ENCODE measurements at regions not wholly inside any gene's neighbourhood (a gene's known extent, or its start where the extent isn't known, plus 50 kb on each side); places are given as distances from the start of the nearest gene placed in this dataset.
A peak's percentile ranks its signal among the peaks of the same experiment; 100 is the strongest.

DNA sequence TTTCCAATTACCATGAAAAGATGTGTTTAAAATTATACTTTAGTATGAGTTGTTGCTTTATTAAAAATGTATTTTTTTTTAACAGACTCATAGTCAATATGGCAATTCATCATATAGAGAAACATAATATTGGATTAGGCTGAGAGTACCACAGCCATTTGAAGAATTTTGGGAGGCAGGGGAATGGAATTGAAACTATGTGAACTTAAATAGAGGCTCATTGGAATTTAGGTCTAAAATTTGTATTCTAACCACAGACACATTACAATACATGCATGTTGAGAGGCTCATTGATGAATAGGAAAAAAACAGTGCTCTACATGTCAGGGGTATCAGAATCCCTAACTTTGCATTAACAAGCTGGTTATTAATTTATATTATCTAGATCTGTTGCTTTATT lies 269.6 kb downstream of the DKK2 start:
- no peak for DNase-seq

DNA sequence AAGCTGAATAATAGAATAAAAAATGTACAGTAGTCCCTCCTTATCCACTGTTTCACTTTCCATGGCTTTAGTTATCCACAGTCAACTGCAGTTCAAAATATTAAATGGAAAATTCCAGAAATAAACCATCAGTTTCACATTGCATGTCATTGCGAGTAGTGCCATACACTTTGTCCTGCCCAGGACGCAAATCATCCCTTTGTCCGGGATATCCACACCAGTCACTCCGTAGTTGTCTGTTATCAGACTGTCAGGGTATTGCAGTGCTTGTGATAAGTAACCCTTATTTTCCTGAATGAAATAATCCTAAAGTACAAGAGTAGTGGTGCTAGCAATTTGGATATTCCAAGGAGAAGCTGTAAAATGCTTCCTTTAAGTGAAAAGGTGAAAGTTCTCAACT lies 271.3 kb downstream of the DKK2 start:
- DNase-seq = no peak

DNA sequence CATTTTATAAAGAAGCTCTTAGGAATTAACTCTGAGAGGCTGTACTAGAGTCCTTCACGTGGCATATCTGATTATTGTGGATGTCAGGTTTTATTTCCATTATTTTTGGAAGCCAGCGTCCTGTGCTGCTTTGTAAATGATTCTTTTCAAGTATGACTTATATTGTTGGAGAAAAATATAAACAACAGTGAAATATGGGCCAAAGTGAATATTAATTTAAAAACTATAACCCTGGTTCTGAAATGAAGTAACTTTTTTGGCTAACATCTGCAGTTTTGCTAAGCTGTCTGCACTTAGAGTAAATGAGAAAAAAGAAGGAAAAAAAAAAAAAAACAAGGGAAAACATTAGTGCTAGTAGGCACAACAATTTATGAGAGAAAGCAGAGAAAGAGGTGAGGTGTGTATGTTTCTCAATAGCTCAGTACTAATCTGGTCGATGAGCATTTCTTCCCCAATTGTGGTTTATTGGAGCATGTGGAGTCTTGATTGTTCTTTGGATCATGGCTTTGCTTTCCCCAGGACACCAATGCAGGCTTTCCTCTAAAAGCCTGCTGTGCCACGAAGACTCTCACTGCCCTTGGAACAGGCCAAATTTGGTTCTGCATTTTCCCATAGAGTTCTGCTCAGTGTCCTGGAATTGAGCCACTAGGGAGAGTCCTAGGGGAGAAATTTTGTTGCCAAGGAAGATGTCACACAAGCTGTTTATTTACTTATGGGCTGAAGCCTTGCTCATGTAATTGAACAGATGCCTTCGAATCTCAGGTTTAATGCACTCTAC lies 273.3 kb downstream of the DKK2 start:
- DNase-seq = no peak

DNA sequence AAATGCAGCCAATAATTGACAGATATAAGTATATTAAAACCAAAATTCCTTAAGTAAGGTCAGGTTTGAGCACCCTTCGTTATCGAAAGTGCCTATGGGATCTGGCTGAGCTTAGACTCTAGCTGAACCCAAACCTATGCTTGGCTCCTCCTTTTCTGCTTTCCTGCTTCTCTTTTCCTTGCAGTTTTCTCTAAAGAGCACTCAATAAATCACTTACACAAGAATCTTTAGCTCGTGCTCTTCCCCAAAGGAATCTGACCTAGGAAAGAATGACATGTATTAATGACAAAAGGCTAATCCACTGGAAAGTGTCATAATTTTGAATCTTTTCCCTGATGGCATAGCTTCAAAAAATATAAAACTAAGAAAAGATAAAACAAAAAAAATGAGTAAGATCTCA lies 282.7 kb downstream of the DKK2 start:
- no peak for DNase-seq

DNA sequence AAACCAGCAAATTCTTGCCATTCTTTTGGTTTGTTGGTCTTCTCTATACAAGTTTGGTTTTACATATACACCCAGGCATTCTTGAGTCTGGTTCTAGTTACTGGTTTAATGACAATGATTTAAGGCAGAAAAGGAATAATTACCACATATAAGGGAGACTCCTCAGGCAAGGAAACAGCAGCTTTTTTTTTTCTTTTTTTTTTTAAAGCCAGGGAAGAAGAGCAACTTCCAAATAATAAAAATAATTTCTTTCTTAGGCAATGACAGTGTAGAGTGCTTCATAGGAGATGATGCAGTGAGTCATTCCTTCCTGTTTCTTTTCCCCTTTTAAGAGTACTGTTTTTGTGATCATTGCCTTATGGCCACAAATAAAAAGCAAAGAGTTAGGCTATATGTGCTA lies 289.7 kb downstream of the DKK2 start:
- no peak for DNase-seq

DNA sequence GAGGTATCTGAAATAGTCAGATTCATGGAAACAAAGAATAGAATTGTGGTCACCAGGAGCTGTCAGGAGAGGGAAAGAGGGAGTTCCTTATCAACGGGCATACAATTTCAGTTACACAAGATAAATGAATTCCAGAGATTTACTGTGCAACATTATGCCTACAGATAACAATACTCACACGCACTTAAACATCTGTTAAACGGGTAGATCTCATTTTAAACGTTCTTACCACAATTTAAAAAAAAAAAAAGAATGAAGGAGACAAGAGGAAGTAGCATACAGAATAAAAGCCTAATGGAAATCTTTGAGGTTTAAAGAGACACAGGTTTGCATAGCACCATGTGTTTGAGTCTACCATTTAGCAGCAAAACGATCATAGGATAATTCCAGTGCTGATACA lies 298.0 kb downstream of the DKK2 start:
- no peak for DNase-seq

DNA sequence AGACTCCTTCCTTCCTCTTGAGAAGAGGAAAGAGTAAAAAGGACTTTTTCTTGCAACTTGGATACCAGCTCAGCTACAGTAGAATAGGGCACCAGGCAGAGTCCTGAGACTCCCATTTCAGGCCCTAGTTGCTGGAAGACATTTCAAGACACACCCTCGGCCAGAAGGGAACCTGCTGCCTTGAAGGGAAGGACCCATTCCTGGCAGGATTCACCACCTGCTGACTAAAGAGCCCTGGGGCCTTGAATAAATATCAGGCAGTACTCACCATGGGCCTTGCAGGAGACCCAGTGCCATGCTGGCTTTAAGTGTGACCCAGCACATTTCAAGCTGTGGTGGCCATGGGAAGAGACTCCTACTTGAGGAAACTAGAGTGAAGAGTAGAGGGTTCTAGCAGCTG lies 317.6 kb downstream of the DKK2 start:
- DNase-seq = no peak

DNA sequence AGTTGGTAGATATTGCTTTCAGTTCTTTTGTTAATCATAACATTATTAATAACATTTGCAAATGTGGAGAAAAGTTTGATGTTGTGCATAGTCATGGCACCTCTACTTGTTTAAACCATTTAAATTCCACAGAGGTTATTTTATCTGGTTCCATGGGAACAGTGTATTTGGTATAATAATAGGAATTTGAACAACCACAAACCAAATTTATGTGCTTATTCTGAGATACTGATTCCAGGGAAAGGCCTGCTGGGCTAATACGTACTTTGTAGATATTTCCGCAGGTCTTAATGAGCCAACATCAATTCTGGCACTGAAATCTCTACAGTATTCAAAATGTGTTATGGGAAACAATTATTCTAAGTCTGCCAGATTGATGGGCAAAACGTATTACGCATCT lies 319.0 kb downstream of the DKK2 start:
- no peak for DNase-seq

DNA sequence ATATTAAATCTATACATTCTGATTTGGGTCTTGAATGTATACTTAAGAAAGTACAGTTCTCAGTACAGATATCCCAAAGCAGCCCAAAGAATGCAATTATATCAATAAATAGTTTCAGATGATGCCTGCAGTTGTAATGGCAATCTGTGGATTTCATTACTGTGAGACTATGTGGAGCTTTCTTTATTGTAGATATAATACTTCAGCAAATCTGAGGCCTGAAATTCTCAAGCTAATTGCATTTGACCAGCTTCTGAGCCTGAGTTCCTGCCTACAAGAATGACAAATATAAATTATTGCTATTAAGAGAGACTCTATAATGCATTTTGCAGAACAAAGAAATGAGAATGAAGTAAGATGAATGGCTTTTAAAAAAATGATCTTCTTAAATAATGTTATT lies 320.3 kb downstream of the DKK2 start:
- no peak for DNase-seq

DNA sequence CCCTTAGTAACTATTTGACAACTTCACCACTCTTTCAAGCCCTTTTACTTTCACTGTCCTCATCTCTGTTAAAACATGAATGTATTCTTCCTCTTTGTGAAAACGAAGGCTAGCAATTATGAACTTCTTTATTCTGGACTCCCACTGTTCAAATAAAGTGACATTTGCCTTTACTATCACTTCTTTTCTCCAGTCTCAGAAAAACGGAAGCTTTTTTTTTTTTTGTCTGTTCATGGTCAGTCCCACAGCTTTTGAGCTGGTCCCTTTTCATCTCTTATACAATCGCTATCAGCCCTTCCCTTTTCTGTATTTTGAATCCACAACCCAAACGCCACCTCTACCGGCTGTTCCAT lies 327.7 kb downstream of the DKK2 start:
- no peak for DNase-seq

DNA sequence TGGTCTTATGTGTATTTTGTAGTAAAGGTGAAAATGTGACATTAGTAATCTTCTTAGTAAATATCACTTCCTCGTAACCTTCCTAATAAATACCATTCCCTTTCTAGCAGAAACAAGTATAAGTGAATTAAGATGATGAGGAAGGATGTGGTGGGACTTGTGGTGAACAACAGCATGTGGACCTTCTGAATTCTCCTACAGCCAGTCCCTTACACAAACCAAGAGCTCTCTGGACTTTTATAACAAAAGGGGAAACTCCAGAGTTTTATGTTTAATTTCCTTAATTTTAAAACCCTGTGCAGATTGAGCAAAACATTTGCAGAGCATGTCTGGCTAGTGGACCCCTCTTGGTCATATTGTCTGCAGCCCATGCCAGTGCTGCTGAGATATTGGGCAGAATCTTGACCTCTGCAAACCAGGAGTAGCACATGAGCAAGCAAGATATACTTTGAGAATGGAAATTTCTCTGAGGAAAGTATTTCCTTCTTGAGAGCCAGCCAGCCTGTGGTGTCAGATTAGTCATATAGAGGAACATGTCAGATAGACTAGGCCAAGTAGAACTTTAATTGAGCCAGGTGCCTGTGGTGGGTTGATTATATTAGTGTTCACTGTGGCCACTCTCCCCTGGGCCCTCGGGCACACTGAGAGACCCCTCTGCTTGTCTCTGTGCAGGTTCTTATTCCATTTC lies 328.2 kb downstream of the DKK2 start:
- DNase-seq = no peak

DNA sequence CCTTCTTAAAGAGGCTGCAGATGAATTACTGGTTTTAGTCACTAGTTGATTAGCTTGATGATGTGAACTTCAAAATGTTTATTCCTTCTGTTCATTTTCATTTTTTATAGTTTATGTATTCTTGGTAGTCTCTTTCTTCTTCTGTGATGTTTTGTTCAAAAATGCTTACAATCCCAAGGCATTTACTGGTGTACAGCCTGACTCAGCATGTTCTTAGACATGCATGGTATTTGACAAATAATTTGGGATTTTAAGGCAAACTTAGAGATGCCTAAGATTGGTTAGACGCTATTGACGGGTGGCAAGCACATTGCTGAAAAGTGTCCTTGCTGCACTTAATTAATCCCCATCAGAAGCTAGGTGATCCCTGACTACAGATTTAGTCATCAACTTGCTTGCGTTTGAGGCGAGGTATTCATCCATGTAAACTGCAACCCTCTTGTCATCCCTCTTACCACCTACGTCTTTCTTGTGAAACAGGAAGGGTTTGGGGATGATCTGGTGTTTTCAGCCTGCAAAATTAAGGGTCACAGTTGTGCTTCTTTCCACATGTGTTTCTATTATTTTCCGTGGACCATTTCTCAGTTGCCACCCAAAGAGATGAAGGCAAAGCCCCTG lies 331.8 kb downstream of the DKK2 start:
- DNase-seq = no peak

DNA sequence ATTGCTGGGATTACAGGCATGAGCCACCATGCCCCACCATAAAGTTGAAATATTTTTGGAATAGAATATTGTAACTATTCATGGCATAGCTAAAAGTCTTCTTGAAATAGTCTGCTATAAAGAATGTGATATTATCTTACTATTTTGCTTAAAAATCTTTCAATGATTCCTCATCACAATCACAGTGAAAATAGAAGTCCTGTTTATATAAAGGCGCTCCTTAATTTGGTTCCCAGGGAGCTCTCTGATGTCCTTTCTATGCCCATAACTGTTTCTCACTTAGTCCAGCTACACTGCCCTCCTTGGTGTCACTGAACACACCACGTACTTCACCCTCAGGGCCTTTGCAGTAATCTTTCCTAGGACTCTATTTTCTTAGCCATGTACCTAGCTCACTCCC lies 331.7 kb upstream of the GIMD1 start:
- DNase-seq = no peak

DNA sequence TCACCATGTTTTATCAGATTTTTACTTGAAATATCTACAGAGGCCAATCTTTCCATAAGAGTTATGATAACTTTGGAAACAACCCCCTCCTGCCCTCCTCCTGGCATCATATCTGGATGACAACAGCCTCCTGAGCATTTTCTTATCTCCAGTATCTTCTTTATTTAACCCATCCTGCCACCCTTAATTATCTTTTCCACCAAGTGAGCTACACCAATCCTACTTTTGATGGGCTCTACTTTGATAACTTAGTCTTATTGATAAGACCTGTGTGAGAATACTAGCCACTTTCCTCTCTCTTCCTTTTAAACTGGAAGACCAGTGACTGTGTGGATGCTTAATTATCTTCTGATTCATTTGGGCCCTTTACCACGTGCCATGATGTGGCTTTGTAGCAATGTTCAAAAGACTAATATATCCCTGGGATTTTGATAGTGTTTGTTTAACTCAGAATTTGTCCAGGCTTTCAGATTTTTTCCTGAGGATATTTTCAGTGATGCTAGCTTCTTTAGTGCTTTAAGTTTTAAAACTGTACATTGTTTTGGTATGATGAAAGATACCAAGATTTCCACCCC lies 330.1 kb upstream of the GIMD1 start:
- no peak for DNase-seq

DNA sequence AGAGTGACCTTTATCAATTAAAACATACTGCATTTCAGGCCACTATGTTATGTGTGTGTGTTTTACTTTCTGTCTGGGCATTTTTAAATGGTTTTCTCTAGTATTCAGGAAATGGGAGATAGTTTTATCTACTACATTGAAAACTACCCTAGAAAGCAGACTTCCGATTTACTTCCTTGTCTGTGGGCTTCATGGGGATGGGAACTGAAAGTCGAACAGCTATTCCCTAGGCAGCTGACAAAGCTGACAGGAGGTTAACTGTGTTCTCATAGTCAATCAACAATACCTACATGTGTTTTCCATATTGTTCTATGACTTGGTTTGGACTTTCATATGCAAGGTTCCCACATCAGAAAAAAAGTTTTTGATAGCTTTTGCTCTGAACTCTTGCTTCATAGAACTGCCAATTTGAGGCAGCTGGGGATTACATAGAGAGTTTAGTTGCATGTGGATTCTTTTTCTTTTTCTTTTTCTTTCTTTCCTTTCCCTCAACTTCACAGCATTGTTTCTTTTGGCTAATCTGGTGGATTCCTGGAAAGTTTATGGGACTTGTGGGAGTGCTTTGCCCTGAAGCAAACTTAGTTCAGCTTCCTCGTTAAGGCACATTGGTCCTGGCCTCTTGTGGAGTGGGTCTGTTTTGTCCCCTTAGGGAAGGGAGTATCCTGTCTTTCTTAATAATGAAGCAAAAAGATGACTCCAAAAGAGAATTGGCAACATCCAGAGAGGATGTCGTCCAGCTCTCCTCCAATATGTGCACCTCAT lies 327.1 kb upstream of the GIMD1 start:
- DNase-seq = no peak

DNA sequence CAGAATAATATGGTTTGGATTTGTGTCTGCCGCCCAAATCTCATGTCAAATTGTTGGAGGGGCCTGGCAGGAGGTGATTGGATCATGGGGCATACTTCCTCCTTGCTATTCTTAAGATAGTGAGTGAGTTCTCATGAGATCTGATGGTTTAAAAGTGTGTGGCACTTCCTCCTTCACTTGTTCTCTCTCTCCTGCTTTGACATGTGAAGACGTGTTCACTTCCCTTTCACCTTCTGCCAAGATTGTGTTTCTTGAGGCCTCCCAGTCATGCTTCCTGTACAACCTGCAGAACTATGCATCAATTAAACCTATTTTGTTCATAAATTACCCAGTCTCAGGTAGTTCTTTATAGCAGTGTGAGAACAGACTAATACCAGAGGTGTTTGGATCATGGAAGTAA lies 325.7 kb upstream of the GIMD1 start:
- DNase-seq = no peak

DNA sequence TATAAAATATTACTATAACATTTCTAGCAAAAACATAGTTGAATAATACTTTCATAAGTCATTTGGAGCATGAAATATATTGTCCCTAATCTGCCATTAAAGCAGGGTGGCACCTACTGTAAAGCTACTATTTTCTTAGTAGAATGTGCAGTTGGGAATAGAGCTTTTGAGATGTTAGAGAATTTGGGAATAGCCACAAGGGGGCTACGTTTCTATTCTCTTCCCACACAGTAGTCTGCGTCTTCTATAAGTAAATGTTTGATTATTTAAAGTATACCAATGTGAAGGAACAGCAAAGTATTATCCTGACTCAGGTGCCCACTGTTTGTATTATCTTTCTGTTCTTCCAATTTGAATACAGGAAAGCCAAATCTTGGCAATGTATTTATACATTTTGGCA lies 323.2 kb upstream of the GIMD1 start:
- no peak for DNase-seq

DNA sequence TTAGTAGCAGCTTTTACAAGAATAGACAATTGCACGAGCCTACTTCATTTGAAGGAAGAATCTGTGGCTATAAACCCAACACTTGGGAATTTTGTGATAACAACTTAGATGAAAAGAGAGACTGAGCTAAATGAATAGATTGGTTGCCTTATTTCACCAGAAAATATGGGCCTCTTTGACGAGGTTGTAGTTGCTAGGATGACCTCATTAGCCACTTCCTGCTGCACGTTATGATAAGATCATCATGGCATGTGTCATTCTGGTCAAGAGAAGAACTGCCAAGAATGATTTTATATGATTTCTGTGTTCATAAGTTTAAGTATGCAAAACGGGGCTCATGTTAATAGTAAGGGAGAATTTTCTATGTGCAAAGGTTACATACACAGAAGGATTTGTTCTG lies 321.9 kb upstream of the GIMD1 start:
- no peak for DNase-seq

DNA sequence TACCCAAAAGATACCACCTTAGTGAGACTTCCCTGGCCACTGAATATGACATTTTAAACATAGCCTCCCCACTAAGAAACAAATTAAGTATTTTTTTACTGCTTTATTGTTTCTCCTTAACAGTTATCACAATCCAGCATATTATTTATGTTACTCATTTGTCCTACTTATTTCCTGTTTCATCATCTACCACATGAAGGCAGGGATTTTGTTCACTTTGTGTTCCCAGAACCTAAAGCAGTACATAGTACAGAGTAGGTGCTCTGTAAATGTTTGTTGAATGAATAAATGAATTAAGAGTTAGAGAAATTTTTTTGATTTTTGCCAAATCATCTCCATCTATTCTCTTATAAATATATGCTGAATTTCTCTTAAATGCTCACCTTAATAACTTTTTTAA lies 318.4 kb upstream of the GIMD1 start:
- no peak for DNase-seq

DNA sequence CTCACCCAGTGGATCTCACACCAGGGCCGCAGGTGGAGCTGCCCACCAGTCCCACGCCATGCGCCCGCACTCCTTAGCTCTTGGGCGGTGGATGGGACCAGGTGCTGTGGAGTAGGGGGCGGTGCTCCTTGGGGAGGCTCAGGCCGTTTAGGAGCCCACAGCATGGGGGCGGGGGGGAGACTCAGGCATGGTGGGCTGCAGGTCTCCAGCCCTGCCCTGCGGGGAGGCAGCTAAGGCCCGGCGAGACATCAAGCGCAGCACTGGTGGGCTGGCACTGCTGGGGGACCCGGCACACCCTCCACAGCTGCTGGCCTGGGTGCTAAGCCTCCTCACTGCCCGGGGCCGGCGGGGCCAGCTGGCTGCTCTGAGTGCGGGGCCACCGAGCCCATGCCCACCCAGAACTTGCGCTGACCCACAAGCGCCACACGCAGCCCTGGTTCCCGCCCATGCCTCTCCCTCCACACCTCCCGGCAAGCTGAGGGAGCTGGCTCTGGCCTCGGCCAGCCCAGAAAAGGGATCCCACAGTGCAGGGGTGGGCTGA lies 312.9 kb upstream of the GIMD1 start:
- DNase-seq = peak; percentile 8

DNA sequence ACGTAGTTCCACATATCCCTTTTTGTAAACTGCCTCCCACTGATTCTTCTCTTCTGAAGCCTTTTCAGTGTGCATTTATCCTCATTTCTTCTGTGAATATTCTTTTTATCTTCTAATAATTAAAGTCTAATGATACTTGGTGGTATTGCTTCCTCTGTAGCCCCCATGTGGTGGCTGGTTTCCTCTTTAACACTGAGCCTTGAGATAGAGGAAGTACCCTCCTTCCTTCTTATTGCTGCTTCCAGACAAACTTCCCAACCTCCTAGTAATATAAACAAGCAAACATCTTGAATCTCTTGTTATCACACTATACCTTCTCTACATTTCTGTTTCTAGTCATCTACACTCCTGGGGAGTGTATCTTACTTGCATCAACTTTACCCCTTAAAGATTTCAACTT lies 310.5 kb upstream of the GIMD1 start:
- DNase-seq = no peak

DNA sequence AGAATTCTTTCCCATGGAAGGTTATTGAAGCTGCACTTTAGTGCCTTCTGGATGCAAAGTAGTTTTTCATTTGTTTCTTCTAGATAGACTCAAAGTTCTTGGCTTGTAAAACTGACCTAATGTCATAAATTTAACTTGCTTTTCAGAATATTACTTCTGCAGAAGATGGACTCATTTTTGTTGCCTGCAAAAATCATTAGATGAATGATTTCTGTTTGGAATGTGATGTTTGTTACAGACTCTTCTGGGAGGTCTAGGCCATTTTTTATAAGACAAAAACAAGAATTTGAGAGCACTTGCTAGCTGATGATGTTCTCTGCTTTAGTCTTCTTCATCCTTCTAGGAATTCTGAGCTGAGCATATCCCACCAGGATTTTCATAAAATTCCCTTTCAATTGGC lies 308.6 kb upstream of the GIMD1 start:
- DNase-seq = no peak
